GM12892 (cell line): ENCODE measurements at regions not wholly inside any gene's neighbourhood (a gene's known extent, or its start where the extent isn't known, plus 50 kb on each side); places are given as distances from the start of the nearest gene placed in this dataset.

Source experiments
- POLR2A ChIP-seq: IDR thresholded peaks from 2 replicates; pipeline ENCODE4 v1.6.1; 2011; ENCODE audit warnings: low read depth, low read length, control low read depth
- POLR2AphosphoS5 ChIP-seq: IDR thresholded peaks from 2 replicates; pipeline ENCODE4 v1.6.1; 2011; ENCODE audit warnings: low read depth, low read length, control low read depth

DNA sequence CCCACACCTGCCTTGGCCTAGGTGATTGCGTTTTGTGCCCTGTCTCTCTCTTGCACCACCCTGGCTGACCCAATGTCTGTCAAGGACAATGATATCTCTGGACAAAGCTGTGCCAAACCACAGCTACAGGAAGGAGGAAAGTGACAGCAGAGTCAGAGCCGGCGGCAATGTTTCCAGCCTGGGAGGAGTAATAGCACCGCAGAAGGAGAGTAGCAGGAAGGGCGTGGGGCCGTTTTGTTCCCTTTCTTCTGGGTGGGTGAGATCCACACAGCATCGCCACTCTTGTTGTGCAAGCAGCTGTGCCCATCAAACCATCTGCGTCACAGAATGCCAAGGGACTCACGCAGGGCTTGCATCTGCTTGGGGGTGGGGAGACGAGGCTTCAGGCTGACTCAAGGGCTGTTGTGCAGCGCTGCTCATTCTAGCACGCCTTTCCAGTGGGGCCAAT is 341.6 kb upstream of the AUTS2 start:
- no peak for TF ChIP-seq POLR2AphosphoS5
- TF ChIP-seq POLR2A = no peak
